HEK293 (cell line): ENCODE measurements at regions not wholly inside any gene's neighbourhood (a gene's known extent, or its start where the extent isn't known, plus 50 kb on each side); places are given as distances from the start of the nearest gene placed in this dataset.

Experiments used
- CTCF ChIP-seq: fragments of 450-650 bp; formaldehyde crosslinking; IDR thresholded peaks from 2 replicates; pipeline ENCODE4 v1.5.1; 2016; ENCODE audit warnings: missing biosample characterization, missing genetic modification characterization
- TSHZ1 ChIP-seq: fragments of 450-650 bp; formaldehyde crosslinking; IDR thresholded peaks from 2 replicates; pipeline ENCODE4 v1.5.1; 2016; ENCODE audit warnings: missing biosample characterization, missing genetic modification characterization, borderline replicate concordance
- ZNF501 ChIP-seq: fragments of 450-650 bp; formaldehyde crosslinking; IDR thresholded peaks from 2 replicates; pipeline ENCODE4 v1.5.1; 2016; ENCODE audit warnings: missing biosample characterization, missing genetic modification characterization
- ZNF558 ChIP-seq: fragments of 450-650 bp; formaldehyde crosslinking; IDR thresholded peaks from 2 replicates; pipeline ENCODE4 v1.5.1; 2016; ENCODE audit warnings: missing biosample characterization, missing genetic modification characterization

GRCh38 chr2:196390243-196391148 is 219.1 kb upstream of the STK17B start:
- TF ChIP-seq ZNF558 (no peak), CTCF (tag by site-specific recombination) (no peak), ZNF501 (tag by site-specific recombination) (no peak), TSHZ1 (tag by site-specific recombination) (no peak)
